Epithelial cell of esophagus (primary cell): ENCODE measurements at regions not wholly inside any gene's neighbourhood (a gene's known extent, or its start where the extent isn't known, plus 50 kb on each side); places are given as distances from the start of the nearest gene placed in this dataset.

Experiments used
- DNase-seq: peaks from one replicate; pipeline ENCODE4 v3.0.0; 2010; ENCODE audit warnings: low read depth
- H3K4me3 ChIP-seq: 2 replicates; pipeline ENCODE4 v1.5.1; 2011; ENCODE audit warnings: mild to moderate bottlenecking, low read length, control low read depth
- TF ChIP-seq, protein P1 (sequence below): IDR thresholded peaks from 2 replicates; pipeline ENCODE4 v1.5.1; 2011; ENCODE audit warnings: low read depth, mild to moderate bottlenecking, low read length, control low read depth, inconsistent platforms; ENCODE audit not compliant: insufficient read depth; ENCODE audit errors: missing control alignments

DNA sequence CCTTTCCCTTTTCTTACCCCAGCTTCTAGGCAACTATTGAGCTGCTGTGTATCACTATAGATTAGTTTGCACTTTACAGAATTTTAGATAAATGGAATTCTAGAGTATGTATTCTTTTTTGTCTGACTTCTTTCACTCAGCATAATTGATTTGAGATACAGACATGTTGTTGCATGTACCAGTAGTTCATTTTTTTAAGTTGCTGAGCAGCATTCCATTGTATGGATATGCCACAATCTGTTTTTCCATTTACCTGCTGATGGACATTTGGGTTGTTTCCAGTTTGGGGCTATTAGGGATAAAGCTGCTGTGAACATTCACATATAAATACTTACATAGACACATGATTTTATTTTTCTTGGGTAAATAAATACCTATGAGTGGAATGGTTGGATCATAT, 135.7 kb downstream of the IGF1 start:
- TF ChIP-seq, protein P1, sequence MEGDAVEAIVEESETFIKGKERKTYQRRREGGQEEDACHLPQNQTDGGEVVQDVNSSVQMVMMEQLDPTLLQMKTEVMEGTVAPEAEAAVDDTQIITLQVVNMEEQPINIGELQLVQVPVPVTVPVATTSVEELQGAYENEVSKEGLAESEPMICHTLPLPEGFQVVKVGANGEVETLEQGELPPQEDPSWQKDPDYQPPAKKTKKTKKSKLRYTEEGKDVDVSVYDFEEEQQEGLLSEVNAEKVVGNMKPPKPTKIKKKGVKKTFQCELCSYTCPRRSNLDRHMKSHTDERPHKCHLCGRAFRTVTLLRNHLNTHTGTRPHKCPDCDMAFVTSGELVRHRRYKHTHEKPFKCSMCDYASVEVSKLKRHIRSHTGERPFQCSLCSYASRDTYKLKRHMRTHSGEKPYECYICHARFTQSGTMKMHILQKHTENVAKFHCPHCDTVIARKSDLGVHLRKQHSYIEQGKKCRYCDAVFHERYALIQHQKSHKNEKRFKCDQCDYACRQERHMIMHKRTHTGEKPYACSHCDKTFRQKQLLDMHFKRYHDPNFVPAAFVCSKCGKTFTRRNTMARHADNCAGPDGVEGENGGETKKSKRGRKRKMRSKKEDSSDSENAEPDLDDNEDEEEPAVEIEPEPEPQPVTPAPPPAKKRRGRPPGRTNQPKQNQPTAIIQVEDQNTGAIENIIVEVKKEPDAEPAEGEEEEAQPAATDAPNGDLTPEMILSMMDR = no peak
- peak; percentile 28 for DNase-seq
- no peak overlapping the region for H3K4me3 ChIP-seq

DNA sequence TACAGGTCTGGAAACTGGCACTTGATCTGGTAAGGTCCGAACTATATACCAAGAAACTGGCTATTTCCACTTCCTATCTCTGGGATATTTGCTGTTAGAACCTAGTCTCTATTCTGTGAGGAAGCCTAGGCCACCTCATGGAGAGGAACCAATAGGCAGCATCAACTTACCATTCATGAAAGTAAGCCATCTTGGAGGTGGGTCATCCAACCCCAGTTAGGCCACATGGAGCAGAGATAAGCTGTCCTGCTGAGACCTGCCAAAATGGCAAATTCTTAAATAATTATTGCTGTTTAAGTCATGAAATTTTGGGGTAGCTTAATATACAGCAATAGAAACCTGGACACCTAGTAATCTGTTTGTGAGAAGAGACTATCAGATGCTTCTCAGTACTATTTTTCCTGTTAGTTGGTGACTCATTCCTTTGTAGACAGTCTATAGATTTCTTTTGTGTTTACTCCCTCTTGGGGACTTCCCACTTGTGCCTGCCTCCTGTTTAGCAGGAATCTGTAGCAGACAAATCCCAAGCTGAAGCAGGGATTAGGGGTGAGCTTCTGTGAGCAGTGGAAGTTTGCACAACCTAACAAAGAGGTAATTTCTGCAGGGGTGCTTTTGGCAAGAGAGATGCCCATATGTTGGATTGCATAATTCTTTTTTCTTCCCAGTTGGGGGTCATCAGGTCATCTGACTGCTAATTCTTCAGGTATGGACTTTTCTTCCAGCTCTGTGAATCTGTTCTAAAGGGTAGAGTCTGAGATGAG, 136.8 kb downstream of the IGF1 start:
- no peak overlapping the region for H3K4me3 ChIP-seq
- DNase-seq = peak; percentile 52
- TF ChIP-seq, protein P1 = no peak

DNA sequence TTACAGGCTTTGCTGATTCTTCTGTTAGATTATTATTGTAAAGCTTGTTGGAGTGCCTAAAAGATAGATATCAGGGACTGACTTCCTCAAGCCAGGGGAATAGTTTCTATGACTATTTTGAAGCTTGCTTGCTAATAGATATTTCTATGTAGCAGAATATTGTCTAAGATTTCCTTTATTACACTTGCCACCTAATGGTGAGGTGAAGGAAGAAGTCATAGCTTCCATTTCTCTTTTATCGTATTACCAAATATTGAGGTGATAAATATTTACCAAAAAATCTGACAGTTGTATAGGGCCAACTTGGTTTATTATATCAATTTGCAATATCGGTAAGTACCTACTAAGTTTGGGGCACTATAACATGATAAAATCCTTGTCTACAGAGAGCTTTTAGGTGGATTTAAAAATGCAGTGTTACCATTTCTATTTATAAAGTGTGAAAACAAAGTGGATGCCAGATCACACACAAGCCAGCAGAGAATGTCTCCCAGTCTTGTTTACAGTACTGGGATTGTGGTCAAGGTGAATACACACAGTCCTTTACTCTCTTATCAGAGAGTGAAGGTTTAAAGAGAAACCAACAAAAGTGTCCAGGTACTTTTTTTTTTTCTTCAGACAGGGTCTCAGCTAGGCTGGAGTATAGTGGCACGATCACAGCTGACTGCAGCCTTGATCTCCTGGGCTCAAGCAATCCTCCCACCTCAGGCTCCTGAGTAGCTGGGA, 137.9 kb downstream of the IGF1 start:
- no peak overlapping the region for H3K4me3 ChIP-seq
- DNase-seq = no peak
- TF ChIP-seq, protein P1 = no peak

DNA sequence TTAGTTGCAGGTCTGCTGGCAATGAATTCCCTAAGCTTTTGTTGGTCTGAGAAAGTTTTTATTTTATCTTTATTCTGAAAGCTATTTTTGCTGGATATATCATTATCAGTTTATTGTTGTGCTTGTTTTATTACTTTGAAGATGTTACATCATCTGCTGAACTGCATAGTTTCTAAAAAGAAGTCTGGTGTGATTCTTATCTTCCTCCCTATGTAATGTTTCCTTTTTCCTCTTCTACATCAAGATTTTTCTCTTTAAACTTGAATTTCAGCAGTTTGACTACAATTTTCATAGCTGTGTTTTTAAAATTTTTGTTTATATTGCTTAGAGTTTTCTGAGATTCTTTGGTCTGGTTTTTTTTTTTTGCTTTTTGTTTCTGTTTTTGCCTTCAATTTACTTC, 137.1 kb upstream of the PMCH start:
- no peak overlapping the region for H3K4me3 ChIP-seq
- TF ChIP-seq, protein P1 = no peak
- DNase-seq = no peak

DNA sequence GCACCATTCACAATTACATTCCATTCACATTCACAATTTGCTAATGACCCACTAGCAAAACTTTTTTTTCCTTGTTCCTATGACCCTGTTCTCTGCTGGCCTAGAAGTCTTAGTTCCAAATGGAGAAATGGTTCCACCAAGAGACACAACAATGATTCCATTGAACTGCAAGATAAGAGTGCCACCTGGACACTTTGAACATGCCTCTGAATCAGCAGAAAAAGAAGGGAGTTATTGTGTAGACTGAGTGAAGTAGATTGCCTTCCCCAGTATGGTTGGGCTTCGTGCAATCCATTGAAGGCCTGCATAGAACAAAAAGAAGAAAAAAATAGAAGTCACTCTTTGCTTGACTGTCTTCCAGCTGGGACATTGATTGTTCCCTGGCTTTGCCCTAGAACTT, 133.8 kb upstream of the PMCH start:
- DNase-seq = no peak

DNA sequence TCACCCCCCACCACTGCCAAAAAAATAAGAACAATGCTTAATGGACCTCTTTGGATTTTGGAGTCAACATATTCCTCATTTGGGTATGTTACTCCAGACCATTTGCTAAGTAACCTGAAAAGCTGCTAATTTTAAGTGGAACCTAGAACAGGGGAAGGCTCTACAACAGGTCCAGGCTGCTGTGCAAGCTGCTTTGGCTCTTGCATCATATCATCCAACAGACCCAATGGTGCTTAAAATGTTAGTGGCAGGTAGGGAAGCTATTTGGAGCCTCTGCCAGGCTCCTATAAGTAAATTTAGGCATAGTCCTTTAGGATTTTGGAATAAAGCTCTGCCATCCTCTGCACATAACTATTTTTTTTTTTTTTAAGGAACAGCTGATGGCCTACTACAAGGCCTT, 132.2 kb upstream of the PMCH start:
- TF ChIP-seq, protein P1 = no peak
- DNase-seq = no peak
- H3K4me3 ChIP-seq = no peak overlapping the region

More for the DNA sequence above, 133.8 kb upstream of the PMCH start:
- TF ChIP-seq, protein P1 = no peak
- no peak overlapping the region for H3K4me3 ChIP-seq
